H9 (cell line): ENCODE measurements at regions not wholly inside any gene's neighbourhood (a gene's known extent, or its start where the extent isn't known, plus 50 kb on each side); places are given as distances from the start of the nearest gene placed in this dataset.

Experiments
- DNase-seq: peaks from one replicate; pipeline ENCODE4 v3.0.0-alpha.2; 2017
- H2AFZ ChIP-seq: one replicate; pipeline ENCODE4 v1.6.1; 2013; ENCODE audit warnings: mild to moderate bottlenecking, low read length, control low read depth, moderate library complexity
- H2AK5ac ChIP-seq: 2 replicates; pipeline ENCODE4 v1.6.1; 2013; ENCODE audit warnings: low read length, control low read depth, mixed read lengths; ENCODE audit not compliant: insufficient read length
- H2BK120ac ChIP-seq: one replicate; pipeline ENCODE4 v1.6.1; 2013; ENCODE audit warnings: low read depth, mild to moderate bottlenecking, low read length, control low read depth, inconsistent platforms; ENCODE audit not compliant: poor library complexity, severe bottlenecking
- H2BK12ac ChIP-seq: 2 replicates; pipeline ENCODE4 v1.6.1; 2013; ENCODE audit warnings: low read length, control low read depth, mixed read lengths, low read depth; ENCODE audit not compliant: insufficient read length
- H2BK15ac ChIP-seq: 2 replicates; pipeline ENCODE4 v1.6.1; 2013; ENCODE audit warnings: low read depth, low read length, control low read depth
- H2BK20ac ChIP-seq: one replicate; pipeline ENCODE4 v1.6.1; 2013; ENCODE audit warnings: low read depth, mild to moderate bottlenecking, low read length, control low read depth, inconsistent platforms; ENCODE audit not compliant: poor library complexity, severe bottlenecking
- H2BK5ac ChIP-seq: 2 replicates; pipeline ENCODE4 v1.6.1; 2013; ENCODE audit warnings: low read length, control low read depth, mixed read lengths; ENCODE audit not compliant: insufficient read length
- H3K14ac ChIP-seq: 2 replicates; pipeline ENCODE4 v1.6.1; 2013; ENCODE audit warnings: low read length, control low read depth; ENCODE audit not compliant: insufficient read depth
- H3K18ac ChIP-seq: 2 replicates; pipeline ENCODE4 v1.6.1; 2013; ENCODE audit warnings: low read depth, mild to moderate bottlenecking, mixed read lengths, low read length, control low read depth; ENCODE audit not compliant: insufficient read length
- H3K23ac ChIP-seq: 2 replicates; pipeline ENCODE4 v1.6.1; 2013; ENCODE audit warnings: low read length, control low read depth, mixed read lengths, low read depth; ENCODE audit not compliant: insufficient read length
- H3K23me2 ChIP-seq: 2 replicates; pipeline ENCODE4 v1.6.1; 2013; ENCODE audit warnings: low read depth, mild to moderate bottlenecking, mixed read lengths, low read length, control low read depth; ENCODE audit not compliant: insufficient read length, poor library complexity, severe bottlenecking
- H3K27ac ChIP-seq: 2 replicates; pipeline ENCODE4 v1.5.1; 2013; ENCODE audit warnings: low read length, control low read depth, mixed read lengths, low read depth; ENCODE audit not compliant: insufficient read length
- H3K27me3 ChIP-seq: 2 replicates; pipeline ENCODE4 v1.6.1; 2013; ENCODE audit warnings: low read length, control low read depth, inconsistent platforms; ENCODE audit not compliant: insufficient read depth
- H3K4ac ChIP-seq: 2 replicates; pipeline ENCODE4 v1.6.1; 2013; ENCODE audit warnings: low read depth, mild to moderate bottlenecking, control low read depth, inconsistent platforms, low read length, moderate library complexity
- H3K4me1 ChIP-seq: 2 replicates; pipeline ENCODE4 v1.6.1; 2013; ENCODE audit warnings: low read length, control low read depth, inconsistent platforms; ENCODE audit not compliant: insufficient read depth
- H3K4me2 ChIP-seq: 2 replicates; pipeline ENCODE4 v1.6.1; 2013; ENCODE audit warnings: low read length, control low read depth, mixed read lengths; ENCODE audit not compliant: insufficient read length, insufficient read depth
- H3K56ac ChIP-seq: 2 replicates; pipeline ENCODE4 v1.6.1; 2013; ENCODE audit warnings: low read depth, mild to moderate bottlenecking, mixed read lengths, low read length, control low read depth; ENCODE audit not compliant: insufficient read length
- H3K79me1 ChIP-seq: 2 replicates; pipeline ENCODE4 v1.6.1; 2013; ENCODE audit warnings: low read depth, mild to moderate bottlenecking, moderate library complexity, low read length, control low read depth, inconsistent platforms; ENCODE audit not compliant: insufficient read depth, poor library complexity, severe bottlenecking
- H3K79me2 ChIP-seq: 2 replicates; pipeline ENCODE4 v1.6.1; 2013; ENCODE audit warnings: low read length, control low read depth, inconsistent platforms; ENCODE audit not compliant: insufficient read depth
- H3K9ac ChIP-seq: 2 replicates; pipeline ENCODE4 v1.6.1; 2013; ENCODE audit warnings: low read length, control low read depth, mixed read lengths; ENCODE audit not compliant: insufficient read length; ENCODE audit errors: extremely low read depth
- H3K9me3 ChIP-seq: one replicate; pipeline ENCODE4 v1.6.1; 2013; ENCODE audit warnings: low read depth, low read length, inconsistent platforms; ENCODE audit not compliant: control insufficient read depth
- H3T11ph ChIP-seq: one replicate; pipeline ENCODE4 v1.6.1; 2013; ENCODE audit warnings: mild to moderate bottlenecking, low read length, control low read depth, inconsistent platforms
- H4K20me1 ChIP-seq: one replicate; pipeline ENCODE4 v1.6.1; 2013; ENCODE audit not compliant: control insufficient read depth, insufficient read length, insufficient read depth
- H4K5ac ChIP-seq: 2 replicates; pipeline ENCODE4 v1.6.1; 2013; ENCODE audit warnings: low read depth, mild to moderate bottlenecking, mixed read lengths, low read length, control low read depth; ENCODE audit not compliant: insufficient read length
- H4K8ac ChIP-seq: replicated peaks from 2 replicates; pipeline ENCODE4 v1.6.1; 2013; ENCODE audit warnings: low read length, control low read depth, mixed read lengths, low read depth; ENCODE audit not compliant: insufficient read length
- H4K91ac ChIP-seq: 2 replicates; pipeline ENCODE4 v1.6.1; 2013; ENCODE audit warnings: low read depth, mild to moderate bottlenecking, moderate library complexity, mixed read lengths, low read length, control low read depth; ENCODE audit not compliant: insufficient read length
- H3K27ac Mint-ChIP-seq, 3 experiments: 2 replicates in 2 of 3; 3 replicates in 1 of 3; pipeline ENCODE4 v1.8.0; 2020 to 2021; ENCODE audit warnings: mixed read lengths in 3 of 3, mild to moderate bottlenecking in 1 of 3, moderate library complexity in 1 of 3
- H3K27me3 Mint-ChIP-seq: 2 replicates; pipeline ENCODE4 v1.8.0; 2021; ENCODE audit warnings: low read depth, mild to moderate bottlenecking, moderate library complexity, mixed read lengths
- H3K36me3 Mint-ChIP-seq, 3 experiments: 2 replicates in 2 of 3; 3 replicates in 1 of 3; pipeline ENCODE4 v1.8.0; 2020 to 2021; ENCODE audit warnings: low read depth in 3 of 3, mixed read lengths in 3 of 3; ENCODE audit not compliant: insufficient read depth in 1 of 3
- H3K4me1 Mint-ChIP-seq, 2 experiments: 2 replicates each; pipeline ENCODE4 v1.8.0; 2020; ENCODE audit warnings: mixed read lengths in 2 of 2
- H3K4me3 Mint-ChIP-seq, 2 experiments: 2 replicates in 1 of 2; 3 replicates in 1 of 2; pipeline ENCODE4 v1.8.0; 2020 to 2021; ENCODE audit warnings: mild to moderate bottlenecking in 2 of 2, mixed read lengths in 2 of 2, moderate library complexity in 1 of 2
- H3K9me3 Mint-ChIP-seq, 2 experiments: 2 replicates in 1 of 2; 3 replicates in 1 of 2; pipeline ENCODE4 v1.8.0; 2020; ENCODE audit warnings: mild to moderate bottlenecking in 2 of 2, mixed read lengths in 2 of 2, moderate library complexity in 1 of 2
- TF ChIP-seq, protein P1 (sequence below): fragments of 200-600 bp; sonication (generic); conservative IDR thresholded peaks from 3 replicates; pipeline ENCODE4 v1.8.0; 2021; ENCODE audit warnings: antibody characterized with exemption, mild to moderate bottlenecking

DNA sequence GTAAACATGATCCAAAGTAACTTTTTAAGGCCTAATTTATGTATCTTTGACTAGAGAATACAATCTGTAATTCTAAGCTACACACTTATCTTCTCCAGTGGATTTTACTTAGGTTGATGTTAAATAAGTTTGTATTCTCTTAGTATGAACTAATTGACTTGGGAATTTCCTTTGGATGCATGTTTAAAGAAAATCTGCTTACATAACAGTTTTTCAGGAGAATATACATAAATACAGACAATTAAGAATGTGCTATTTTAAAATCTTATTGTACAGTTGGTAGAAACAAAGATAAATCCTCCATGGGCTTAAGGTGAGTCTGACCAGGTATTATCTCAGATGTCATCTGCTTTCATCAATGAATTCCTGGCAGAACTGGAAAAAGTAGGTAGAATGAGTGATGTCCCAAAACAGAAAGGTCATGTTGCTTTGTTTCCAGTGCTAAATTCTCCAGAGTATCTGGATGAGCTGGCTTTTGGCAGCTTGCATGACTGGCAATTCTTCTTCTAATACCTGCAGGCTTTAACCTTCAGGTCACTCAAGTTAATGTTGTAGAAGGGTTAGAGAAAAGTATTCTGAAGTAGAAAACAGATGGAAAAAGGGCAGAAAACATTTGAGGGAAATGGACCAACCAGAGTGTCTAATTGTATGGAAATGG lies 150.6 kb downstream of the MACIR start:
- Histone ChIP-seq H4K20me1 (no peaks in the 10 kb centered on the region), H3K27me3 (no peaks in the 10 kb centered on the region), H3K79me1 (no peaks in the 10 kb centered on the region), H3K14ac (no peak overlapping the region), H4K8ac (no peak overlapping the region), H3K9ac (no peak overlapping the region), H3K4ac (no peak overlapping the region), H3K79me2 (no peaks in the 10 kb centered on the region), H2BK5ac (no peak overlapping the region), H3K4me1 (no peaks in the 10 kb centered on the region), H4K5ac (no peak overlapping the region), H2BK20ac (no peak overlapping the region), H2AFZ (no peak overlapping the region), H3K23me2 (no peaks in the 10 kb centered on the region), H3K27ac (no peak overlapping the region), H4K91ac (no peak overlapping the region), H2BK15ac (no peak overlapping the region), H2BK12ac (no peak overlapping the region), H2BK120ac (no peak overlapping the region), H2AK5ac (no peak overlapping the region), H3K56ac (no peak overlapping the region), H3T11ph (no peak overlapping the region), H3K18ac (no peak overlapping the region), H3K9me3 (no peaks in the 10 kb centered on the region), H3K23ac (no peak overlapping the region), H3K4me2 (no peak overlapping the region)
- Mint-ChIP-seq H3K9me3 (no peaks in the 10 kb centered on the region), H3K4me1 (no peaks in the 10 kb centered on the region), H3K36me3 (no peaks in the 10 kb centered on the region), H3K27me3 (no peaks in the 10 kb centered on the region), H3K4me3 (no peak overlapping the region), H3K27ac (no peak overlapping the region)
- TF ChIP-seq, protein P1, sequence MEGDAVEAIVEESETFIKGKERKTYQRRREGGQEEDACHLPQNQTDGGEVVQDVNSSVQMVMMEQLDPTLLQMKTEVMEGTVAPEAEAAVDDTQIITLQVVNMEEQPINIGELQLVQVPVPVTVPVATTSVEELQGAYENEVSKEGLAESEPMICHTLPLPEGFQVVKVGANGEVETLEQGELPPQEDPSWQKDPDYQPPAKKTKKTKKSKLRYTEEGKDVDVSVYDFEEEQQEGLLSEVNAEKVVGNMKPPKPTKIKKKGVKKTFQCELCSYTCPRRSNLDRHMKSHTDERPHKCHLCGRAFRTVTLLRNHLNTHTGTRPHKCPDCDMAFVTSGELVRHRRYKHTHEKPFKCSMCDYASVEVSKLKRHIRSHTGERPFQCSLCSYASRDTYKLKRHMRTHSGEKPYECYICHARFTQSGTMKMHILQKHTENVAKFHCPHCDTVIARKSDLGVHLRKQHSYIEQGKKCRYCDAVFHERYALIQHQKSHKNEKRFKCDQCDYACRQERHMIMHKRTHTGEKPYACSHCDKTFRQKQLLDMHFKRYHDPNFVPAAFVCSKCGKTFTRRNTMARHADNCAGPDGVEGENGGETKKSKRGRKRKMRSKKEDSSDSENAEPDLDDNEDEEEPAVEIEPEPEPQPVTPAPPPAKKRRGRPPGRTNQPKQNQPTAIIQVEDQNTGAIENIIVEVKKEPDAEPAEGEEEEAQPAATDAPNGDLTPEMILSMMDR: no peak
- no peak for DNase-seq
